ENCODE measurements at regions not wholly inside any gene's neighbourhood (a gene's known extent, or its start where the extent isn't known, plus 50 kb on each side); places are given as distances from the start of the nearest gene placed in this dataset.

- TF ChIP-seq, protein P1, sequence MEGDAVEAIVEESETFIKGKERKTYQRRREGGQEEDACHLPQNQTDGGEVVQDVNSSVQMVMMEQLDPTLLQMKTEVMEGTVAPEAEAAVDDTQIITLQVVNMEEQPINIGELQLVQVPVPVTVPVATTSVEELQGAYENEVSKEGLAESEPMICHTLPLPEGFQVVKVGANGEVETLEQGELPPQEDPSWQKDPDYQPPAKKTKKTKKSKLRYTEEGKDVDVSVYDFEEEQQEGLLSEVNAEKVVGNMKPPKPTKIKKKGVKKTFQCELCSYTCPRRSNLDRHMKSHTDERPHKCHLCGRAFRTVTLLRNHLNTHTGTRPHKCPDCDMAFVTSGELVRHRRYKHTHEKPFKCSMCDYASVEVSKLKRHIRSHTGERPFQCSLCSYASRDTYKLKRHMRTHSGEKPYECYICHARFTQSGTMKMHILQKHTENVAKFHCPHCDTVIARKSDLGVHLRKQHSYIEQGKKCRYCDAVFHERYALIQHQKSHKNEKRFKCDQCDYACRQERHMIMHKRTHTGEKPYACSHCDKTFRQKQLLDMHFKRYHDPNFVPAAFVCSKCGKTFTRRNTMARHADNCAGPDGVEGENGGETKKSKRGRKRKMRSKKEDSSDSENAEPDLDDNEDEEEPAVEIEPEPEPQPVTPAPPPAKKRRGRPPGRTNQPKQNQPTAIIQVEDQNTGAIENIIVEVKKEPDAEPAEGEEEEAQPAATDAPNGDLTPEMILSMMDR (IDR thresholded peaks at IDR 0.05; ENCODE audit: unreplicated experiment), result no peak
- no peaks in the 10 kb centered on the region for H3K36me3 Mint-ChIP-seq (ENCODE audit: insufficient read depth)
- H3K9me3 Mint-ChIP-seq (ENCODE audit: low read depth), result no peaks in the 10 kb centered on the region
- no peak overlapping the region for H3K27ac Mint-ChIP-seq
- H3K4me3 Mint-ChIP-seq (ENCODE audit: low read depth), result no peak overlapping the region
- peaks cover 12% of the 10 kb centered on the region for H3K4me1 Mint-ChIP-seq (ENCODE audit: low read depth)
- H3K27me3 Mint-ChIP-seq, result peaks cover 18% of the 10 kb centered on the region
- no peak for DNase-seq (ENCODE audit: low spot score, unreplicated experiment)
Observed at GRCh38 chr15:77553695-77554094, 79.0 kb downstream of the LINGO1 start.

- H3K27ac Mint-ChIP-seq, result no peak overlapping the region
- H3K36me3 Mint-ChIP-seq (ENCODE audit: insufficient read depth), result no peaks in the 10 kb centered on the region
Observed at GRCh38 chr15:77553257-77553656, 79.5 kb downstream of the LINGO1 start.

DNA sequence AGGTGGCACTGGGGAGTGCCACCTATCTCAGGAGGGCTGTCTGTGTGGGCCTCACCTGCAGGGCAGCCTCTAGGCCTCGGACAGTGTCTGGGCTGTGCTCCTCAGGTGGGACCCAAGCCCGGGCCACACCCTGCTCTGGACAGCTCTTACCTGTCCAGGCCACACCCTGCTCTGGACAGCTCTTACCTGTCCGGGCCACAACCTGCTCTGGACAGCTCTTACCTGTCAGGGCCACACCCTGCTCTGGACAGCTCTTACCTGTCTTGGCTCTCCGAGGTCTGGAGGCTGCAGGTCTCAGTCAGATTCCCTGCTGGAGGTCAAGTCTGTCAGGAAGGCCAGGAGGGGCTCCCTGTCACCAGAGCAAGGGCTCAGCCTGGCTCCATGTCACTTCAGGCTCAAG lies 80.6 kb downstream of the LINGO1 start:
- H3K27ac Mint-ChIP-seq, result no peak overlapping the region
- H3K27me3 Mint-ChIP-seq, result peaks cover 14% of the 10 kb centered on the region
- DNase-seq (ENCODE audit: low spot score, unreplicated experiment), result no peak
- H3K36me3 Mint-ChIP-seq (ENCODE audit: insufficient read depth), result no peaks in the 10 kb centered on the region
- no peak overlapping the region for H3K4me3 Mint-ChIP-seq (ENCODE audit: low read depth)
- TF ChIP-seq, protein P1 (IDR thresholded peaks at IDR 0.05; ENCODE audit: unreplicated experiment), result no peak
- H3K9me3 Mint-ChIP-seq (ENCODE audit: low read depth), result no peaks in the 10 kb centered on the region
- peaks cover 10% of the 10 kb centered on the region for H3K4me1 Mint-ChIP-seq (ENCODE audit: low read depth)

More at GRCh38 chr15:77553257-77553656, 79.5 kb downstream of the LINGO1 start:
- peaks cover 12% of the 10 kb centered on the region for H3K4me1 Mint-ChIP-seq (ENCODE audit: low read depth)
- TF ChIP-seq, protein P1 (IDR thresholded peaks at IDR 0.05; ENCODE audit: unreplicated experiment), result no peak
- H3K9me3 Mint-ChIP-seq (ENCODE audit: low read depth), result no peaks in the 10 kb centered on the region
- H3K4me3 Mint-ChIP-seq (ENCODE audit: low read depth), result no peak overlapping the region
- H3K27me3 Mint-ChIP-seq, result peaks cover 14% of the 10 kb centered on the region
- no peak for DNase-seq (ENCODE audit: low spot score, unreplicated experiment)

DNA sequence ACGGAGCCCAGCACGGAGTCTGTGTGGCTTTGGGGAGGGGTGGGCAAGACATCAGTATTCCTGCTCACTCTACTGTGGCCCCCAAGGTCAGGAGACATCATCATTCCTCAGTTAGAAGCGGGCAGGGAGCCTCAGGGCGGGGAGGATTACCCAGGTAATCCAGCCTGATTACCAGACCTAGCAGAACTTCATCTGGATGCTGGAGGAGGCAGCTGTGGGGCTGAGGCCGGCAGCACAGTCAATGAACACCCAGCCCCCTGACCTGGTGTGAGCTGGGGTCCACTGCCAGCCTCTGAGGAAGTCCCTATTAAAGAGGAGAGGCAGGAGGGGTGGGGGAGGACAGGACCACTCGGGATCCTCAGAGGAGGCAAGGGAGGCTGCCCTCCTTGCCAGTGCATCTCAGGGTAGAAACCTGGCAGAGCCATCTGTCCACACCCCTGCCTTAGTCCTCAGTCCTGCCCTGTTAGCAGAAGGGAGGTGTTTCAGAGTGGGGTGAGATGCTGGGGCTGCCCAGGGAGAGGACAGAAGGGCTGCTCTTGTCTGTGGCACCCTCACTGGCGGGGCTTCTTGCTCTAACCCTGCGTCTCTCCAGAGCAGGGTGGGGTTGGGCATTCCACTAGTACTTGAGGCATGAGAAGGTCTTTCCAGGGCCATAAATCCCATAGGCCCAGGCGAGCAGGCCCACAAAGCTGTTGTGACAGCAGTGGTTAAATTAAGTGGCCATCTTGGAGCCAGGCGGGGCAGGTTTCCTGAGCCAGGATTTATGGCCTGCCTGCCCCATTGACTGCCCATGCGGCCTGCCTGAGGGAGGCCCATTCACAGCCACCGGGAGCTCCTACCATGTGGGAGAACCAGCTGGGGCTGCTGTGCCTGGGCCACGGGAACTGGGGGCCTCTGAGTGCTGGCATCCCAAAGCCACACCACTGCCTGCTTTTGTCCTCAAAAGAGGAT lies 82.1 kb downstream of the LINGO1 start:
- no peak overlapping the region for H3K4me3 Mint-ChIP-seq (ENCODE audit: low read depth)
- H3K27me3 Mint-ChIP-seq, result peaks cover 19% of the 10 kb centered on the region
- H3K27ac Mint-ChIP-seq, result no peak overlapping the region
- H3K4me1 Mint-ChIP-seq (ENCODE audit: low read depth), result peaks cover 9% of the 10 kb centered on the region
- TF ChIP-seq, protein P1 (IDR thresholded peaks at IDR 0.05; ENCODE audit: unreplicated experiment), result no peak
- no peaks in the 10 kb centered on the region for H3K9me3 Mint-ChIP-seq (ENCODE audit: low read depth)
- no peak for DNase-seq (ENCODE audit: low spot score, unreplicated experiment)
- no peaks in the 10 kb centered on the region for H3K36me3 Mint-ChIP-seq (ENCODE audit: insufficient read depth)

DNA sequence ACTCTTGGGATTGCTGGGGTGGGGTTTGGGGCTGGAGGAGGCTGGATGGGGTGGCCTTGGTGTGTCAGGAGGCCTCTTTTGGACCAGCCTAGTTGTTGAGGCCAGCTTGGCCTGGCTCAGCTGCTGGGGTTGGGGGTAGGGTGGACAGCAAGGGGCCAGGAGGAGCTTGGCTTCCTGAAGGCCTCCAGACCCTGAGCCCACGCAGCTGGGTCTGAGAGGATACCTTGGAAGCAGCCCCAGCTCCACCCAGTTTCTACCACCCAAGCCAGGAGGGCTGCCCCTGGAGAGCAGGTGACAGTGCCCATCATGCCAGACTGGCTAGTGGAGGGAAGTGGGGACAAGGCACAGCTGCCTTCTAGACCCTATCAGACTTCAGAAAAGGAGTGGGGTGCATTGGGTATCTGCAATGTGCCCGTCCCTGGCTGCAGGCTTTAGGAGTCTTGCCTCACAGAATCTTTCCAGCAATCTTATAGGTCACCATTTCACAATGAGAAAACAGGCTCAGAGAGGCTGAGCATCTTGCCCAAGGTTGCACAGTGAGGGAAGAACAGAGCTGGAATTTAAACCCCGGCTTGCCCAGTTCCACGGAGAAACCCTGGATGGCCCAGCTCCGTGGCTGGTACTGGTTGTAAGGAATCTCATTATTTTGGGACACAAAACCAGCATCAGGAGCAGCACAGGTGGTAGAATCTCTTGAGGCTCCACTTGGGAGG lies 83.0 kb downstream of the LINGO1 start:
- peaks cover 24% of the 10 kb centered on the region for H3K27me3 Mint-ChIP-seq
- H3K4me1 Mint-ChIP-seq (ENCODE audit: low read depth), result peaks cover 13% of the 10 kb centered on the region
- DNase-seq (ENCODE audit: low spot score, unreplicated experiment), result no peak
- H3K36me3 Mint-ChIP-seq (ENCODE audit: insufficient read depth), result no peaks in the 10 kb centered on the region
- H3K27ac Mint-ChIP-seq, result no peak overlapping the region
- TF ChIP-seq, protein P1 (IDR thresholded peaks at IDR 0.05; ENCODE audit: unreplicated experiment), result no peak
- no peaks in the 10 kb centered on the region for H3K9me3 Mint-ChIP-seq (ENCODE audit: low read depth)
- H3K4me3 Mint-ChIP-seq (ENCODE audit: low read depth), result no peak overlapping the region
